ENCODE measurements at regions not wholly inside any gene's neighbourhood (a gene's known extent, or its start where the extent isn't known, plus 50 kb on each side); places are given as distances from the start of the nearest gene placed in this dataset.
A peak's percentile ranks its signal among the peaks of the same experiment; 100 is the strongest.

- Histone ChIP-seq H3K4me3 (no peak overlapping the region), H3K4me1 (no peaks in the 10 kb centered on the region), H3K27ac (no peak overlapping the region), H3K36me3 (replicated peaks in 1 of 2; ENCODE audit: insufficient read depth in 1 of 2, low read depth in 2 of 2) (no peaks in the 10 kb centered on the region), H3K27me3 (no peaks in the 10 kb centered on the region), H3K9me3 (no peaks in the 10 kb centered on the region)
- intact Hi-C loops (cut with DNase I) = no loop called here
- ATAC-seq = no peak
- no peak for DNase-seq
- no peak for TF ChIP-seq CTCF (IDR thresholded peaks at IDR 0.05)
These were observed 365.7 kb downstream of the KCNRG start for GRCh38 chr13:50380905-50381304.

- H3K27me3 ChIP-seq = no peaks in the 10 kb centered on the region
- 79 to 94% methylated on average over 1 of the region's 1 CpG for WGBS, 2 donors
- no peak for DNase-seq
- TF ChIP-seq CTCF (IDR thresholded peaks at IDR 0.05) = no peak
- TF ChIP-seq POLR2A (IDR thresholded peaks at IDR 0.05) = no peak
- H3K4me1 ChIP-seq = no peaks in the 10 kb centered on the region
- no peak for ATAC-seq
- H3K36me3 ChIP-seq (replicated peaks in 1 of 2; ENCODE audit: insufficient read depth in 1 of 2, low read depth in 2 of 2) = no peaks in the 10 kb centered on the region
- no peak overlapping the region for H3K4me3 ChIP-seq
- intact Hi-C loops (cut with DNase I) = no loop called here
- H3K9me3 ChIP-seq = no peaks in the 10 kb centered on the region
- H3K27ac ChIP-seq = no peak overlapping the region
These were observed 367.3 kb downstream of the KCNRG start for GRCh38 chr13:50382511-50382910.

GRCh38 chr13:50382951-50383350 lies 367.7 kb downstream of the KCNRG start:
- no peaks in the 10 kb centered on the region for H3K36me3 ChIP-seq (replicated peaks in 1 of 2; ENCODE audit: insufficient read depth in 1 of 2, low read depth in 2 of 2)
- no peak overlapping the region for H3K27ac ChIP-seq
- no peaks in the 10 kb centered on the region for H3K9me3 ChIP-seq
- intact Hi-C loops (cut with DNase I) = no loop called here
- H3K4me3 ChIP-seq = no peak overlapping the region
- H3K4me1 ChIP-seq = no peaks in the 10 kb centered on the region
- WGBS, 2 donors = 69 to 80% methylated on average over 4 of the region's 4 CpGs
- TF ChIP-seq CTCF (IDR thresholded peaks at IDR 0.05) = no peak
- no peak for TF ChIP-seq POLR2A (IDR thresholded peaks at IDR 0.05)
- DNase-seq (no peak), ATAC-seq (no peak)
- no peaks in the 10 kb centered on the region for H3K27me3 ChIP-seq

GRCh38 chr13:50384724-50385123 lies 369.5 kb downstream of the KCNRG start:
- ATAC-seq (no peak), DNase-seq (no peak)
- H3K9me3 ChIP-seq = no peaks in the 10 kb centered on the region
- no peak overlapping the region for H3K4me3 ChIP-seq
- intact Hi-C loops (cut with DNase I) = no loop called here
- 93 to 97% methylated on average over 1 of the region's 1 CpG for WGBS, 2 donors
- TF ChIP-seq CTCF (IDR thresholded peaks at IDR 0.05) = no peak
- no peak for TF ChIP-seq POLR2A (IDR thresholded peaks at IDR 0.05)
- no peak overlapping the region for H3K27ac ChIP-seq
- no peaks in the 10 kb centered on the region for H3K27me3 ChIP-seq
- no peaks in the 10 kb centered on the region for H3K4me1 ChIP-seq
- no peaks in the 10 kb centered on the region for H3K36me3 ChIP-seq (replicated peaks in 1 of 2; ENCODE audit: insufficient read depth in 1 of 2, low read depth in 2 of 2)

- intact Hi-C loops (cut with DNase I) = no loop called here
- Histone ChIP-seq H3K27ac (peak overlapping the region in 2 of 4 donors; percentile 5 to 17), H3K27me3 (no peaks in the 10 kb centered on the region), H3K4me1 (no peaks in the 10 kb centered on the region), H3K9me3 (no peaks in the 10 kb centered on the region), H3K36me3 (replicated peaks in 1 of 2; ENCODE audit: insufficient read depth in 1 of 2, low read depth in 2 of 2) (no peaks in the 10 kb centered on the region), H3K4me3 (no peak overlapping the region)
- 75 to 78% methylated on average over 10 of the region's 10 CpGs for WGBS, 2 donors
- ATAC-seq (peak; percentile 15), DNase-seq (no peak)
- TF ChIP-seq CTCF (IDR thresholded peaks at IDR 0.05) (no peak), POLR2A (IDR thresholded peaks at IDR 0.05) (no peak)
These were observed 371.4 kb downstream of the KCNRG start for GRCh38 chr13:50386541-50387050.

All from body of pancreas (tissue), 4 donors.